GM12878 (cell line): ENCODE measurements at regions not wholly inside any gene's neighbourhood (a gene's known extent, or its start where the extent isn't known, plus 50 kb on each side); places are given as distances from the start of the nearest gene placed in this dataset.

ENCODE experiments used
- ATAC-seq: fragments of 200-7000 bp; cut with Tn5 transposase; 3 replicates; pipeline ENCODE4 v1.9.1; 2020; ENCODE audit warnings: mild to moderate bottlenecking, moderate library complexity
- BruUV-seq: library from RNA; stranded (reverse); fragments of 400-500 nt; replicated peaks from 2 replicates; lab custom pipeline; 2021; lab: Mats Ljungman, UMichigan
- CTCF ChIA-PET: fragments of 300-600 bp; sonication (Branson Sonifier 250); formaldehyde crosslinking; extraction: SDS; loops from one replicate; lab custom pipeline; 2021; ENCODE audit warnings: inconsistent platforms; lab: Yijun Ruan, JAX
- POLR2A ChIA-PET: fragments of 350-600 bp; formaldehyde crosslinking; extraction: SDS; loops from one replicate; lab custom pipeline; 2021; ENCODE audit warnings: inconsistent platforms; lab: Charles Lee
- RAD21 ChIA-PET: fragments of 300-600 bp; sonication (Branson Sonifier 250); formaldehyde crosslinking; loops from one replicate; lab custom pipeline; 2023; ENCODE audit warnings: antibody characterized with exemption; ENCODE audit not compliant: unreplicated experiment; lab: Charles Lee
- SMC1A ChIA-PET: fragments of 300-600 bp; sonication (Branson Sonifier 250); formaldehyde crosslinking; loops from one replicate; lab custom pipeline; 2023; ENCODE audit not compliant: unreplicated experiment, uncharacterized antibody; lab: Charles Lee
- DNase-seq: peaks from one replicate; pipeline ENCODE4 v3.0.0-alpha.2; 2011; ENCODE audit warnings: low read depth, low spot score
- FAIRE-seq: peaks from 3 replicates; lab custom pipeline; 2011; peaks lifted over from hg19 to GRCh38; lab: Jason Lieb, UNC
- H2AFZ ChIP-seq: 2 replicates; pipeline ENCODE4 v1.6.0; 2011; ENCODE audit warnings: low read depth, low read length, control low read depth; ENCODE audit not compliant: control insufficient read depth
- H3K27ac ChIP-seq: 2 replicates; pipeline ENCODE4 v1.5.1; 2011; ENCODE audit warnings: control low read depth; ENCODE audit not compliant: control insufficient read depth, insufficient read depth
- H3K27me3 ChIP-seq, 2 experiments: replicated peaks in 1 of 2; 2 replicates each; pipeline versions ENCODE4 v1.6.0 to v1.6.1; 2011; ENCODE audit warnings: low read length in 1 of 2; ENCODE audit not compliant: control insufficient read depth in 2 of 2, insufficient read depth in 2 of 2
- H3K36me3 ChIP-seq, 2 experiments: 2 replicates each; pipeline ENCODE4 v1.5.1; 2011; ENCODE audit warnings: low read length in 1 of 2; ENCODE audit not compliant: control insufficient read depth in 2 of 2, insufficient read depth in 2 of 2
- H3K4me1 ChIP-seq: 2 replicates; pipeline ENCODE4 v1.6.1; 2011; ENCODE audit warnings: mild to moderate bottlenecking, low read length, moderate library complexity, mixed read lengths; ENCODE audit not compliant: control insufficient read depth, insufficient read depth
- H3K4me2 ChIP-seq: 2 replicates; pipeline ENCODE4 v1.6.0; 2011; ENCODE audit warnings: control low read depth; ENCODE audit not compliant: control insufficient read depth, insufficient read depth
- H3K4me3 ChIP-seq: fragments of 200-600 bp; sonication (generic); 2 replicates; pipeline ENCODE4 v1.5.1; 2016
- H3K79me2 ChIP-seq: 2 replicates; pipeline ENCODE4 v1.6.0; 2011; ENCODE audit warnings: low read length; ENCODE audit not compliant: control insufficient read depth, insufficient read depth
- H3K9ac ChIP-seq: 2 replicates; pipeline ENCODE4 v1.8.0; 2011; ENCODE audit warnings: low read length, control low read depth, mixed read lengths; ENCODE audit not compliant: control insufficient read depth, insufficient read depth
- H3K9me3 ChIP-seq: replicated peaks from 3 replicates; pipeline ENCODE4 v1.5.1; 2011; ENCODE audit warnings: mild to moderate bottlenecking, low read length; ENCODE audit not compliant: control insufficient read depth, insufficient read depth
- H4K20me1 ChIP-seq: 2 replicates; pipeline ENCODE4 v1.6.0; 2011; ENCODE audit not compliant: control insufficient read depth, insufficient read depth
- ASH2L ChIP-seq: fragments of 300-600, 200-600 bp; sonication (generic); IDR thresholded peaks from 2 replicates; pipeline ENCODE4 v1.6.1; 2017; ENCODE audit warnings: low read depth, mild to moderate bottlenecking, borderline replicate concordance
- ATF2 ChIP-seq: IDR thresholded peaks from 2 replicates; pipeline ENCODE4 v1.6.1; 2012; ENCODE audit warnings: low read length, inconsistent platforms
- ATF7 ChIP-seq: fragments of 450-650 bp; IDR thresholded peaks from 2 replicates; pipeline ENCODE4 v1.6.1; 2016; ENCODE audit warnings: low read depth, mild to moderate bottlenecking
- CHD2 ChIP-seq: IDR thresholded peaks from 2 replicates; pipeline ENCODE4 v1.6.1; 2011; ENCODE audit warnings: low read depth, low read length, improper control_type of control experiment, borderline replicate concordance
- E2F8 ChIP-seq: fragments of 450-650 bp; IDR thresholded peaks from 2 replicates; pipeline ENCODE4 v1.6.1; 2018; ENCODE audit warnings: mild to moderate bottlenecking, low read depth, moderate library complexity; ENCODE audit not compliant: partially characterized antibody
- FOXM1 ChIP-seq: IDR thresholded peaks from 2 replicates; pipeline ENCODE4 v1.6.1; 2012; ENCODE audit warnings: low read depth, mild to moderate bottlenecking, inconsistent platforms, low read length, moderate library complexity
- GABPA ChIP-seq: IDR thresholded peaks from 2 replicates; pipeline ENCODE4 v1.6.1; 2014; ENCODE audit warnings: antibody characterized with exemption, low read depth, mild to moderate bottlenecking, inconsistent platforms
- HDAC6 ChIP-seq: fragments of 200-600 bp; sonication (generic); IDR thresholded peaks from one replicate; pipeline ENCODE4 v1.8.0; 2017; ENCODE audit warnings: antibody characterized with exemption; ENCODE audit not compliant: unreplicated experiment
- KDM1A ChIP-seq: fragments of 200-600 bp; sonication (generic); IDR thresholded peaks from 2 replicates; pipeline ENCODE4 v1.6.1; 2016; ENCODE audit warnings: borderline replicate concordance
- LARP7 ChIP-seq: fragments of 450-650 bp; IDR thresholded peaks from 2 replicates; pipeline ENCODE4 v1.6.1; 2017; ENCODE audit warnings: mild to moderate bottlenecking
- MEF2A ChIP-seq: IDR thresholded peaks from 2 replicates; pipeline ENCODE4 v1.6.1; 2011; ENCODE audit warnings: low read depth, mild to moderate bottlenecking, low read length, moderate library complexity; ENCODE audit not compliant: insufficient read depth
- MYB ChIP-seq: fragments of 150-350 bp; IDR thresholded peaks from 2 replicates; pipeline ENCODE4 v1.6.1; 2014; ENCODE audit warnings: mild to moderate bottlenecking, low read depth, low read length, borderline replicate concordance
- PAX5 ChIP-seq: IDR thresholded peaks from 2 replicates; pipeline ENCODE4 v1.6.1; 2011; ENCODE audit warnings: low read depth, low read length, borderline replicate concordance
- POLR2AphosphoS5 ChIP-seq: IDR thresholded peaks from 2 replicates; pipeline ENCODE4 v1.6.1; 2011; ENCODE audit warnings: mild to moderate bottlenecking, low read length, inconsistent platforms
- RBBP5 ChIP-seq: fragments of 200-600 bp; sonication (generic); conservative IDR thresholded peaks from 2 replicates; pipeline ENCODE4 v1.6.1; 2016
- RFX5 ChIP-seq: IDR thresholded peaks from 2 replicates; pipeline ENCODE4 v1.6.1; 2011; ENCODE audit warnings: low read depth, low read length, improper control_type of control experiment
- SIX5 ChIP-seq: IDR thresholded peaks from 2 replicates; pipeline ENCODE4 v1.6.1; 2011; ENCODE audit warnings: mild to moderate bottlenecking, low read depth, low read length, moderate library complexity; ENCODE audit not compliant: severe bottlenecking
- SKIL ChIP-seq: fragments of 450-650 bp; IDR thresholded peaks from 2 replicates; pipeline ENCODE4 v1.6.1; 2017; ENCODE audit warnings: mild to moderate bottlenecking, low read depth, inconsistent platforms; ENCODE audit not compliant: poor library complexity, severe bottlenecking
- TCF7 ChIP-seq: IDR thresholded peaks from 2 replicates; pipeline ENCODE4 v1.6.1; 2014; ENCODE audit warnings: antibody characterized with exemption, borderline replicate concordance
- YBX1 ChIP-seq: fragments of 450-650 bp; IDR thresholded peaks from 2 replicates; pipeline ENCODE4 v1.6.1; 2016; ENCODE audit warnings: antibody characterized with exemption
- WGBS: methylation state at CpG from one replicate; pipeline ENCODE4 v1.1.6; 2016; ENCODE audit warnings: low lambda C conversion rate; ENCODE audit not compliant: insufficient replicate concordance, insufficient coverage; ENCODE audit errors: missing lambda C conversion rate; 5-methylcytosine and 5-hydroxymethylcytosine counted together
- in situ Hi-C: fragments of 300-500 bp; cut with MboI; formaldehyde crosslinking; loops from 9 replicates; pipeline ENCODE4 v1.14.3; 2018; ENCODE audit warnings: mixed read lengths
- intact Hi-C: fragments of 100-400 bp; cut with micrococcal nuclease; formaldehyde crosslinking; loops from one replicate; pipeline ENCODE4 v1.14.2; 2022; ENCODE audit not compliant: unreplicated experiment

- no peak for TF ChIP-seq E2F8
- TF ChIP-seq HDAC6 = no peak
- no peak for TF ChIP-seq RBBP5
- TF ChIP-seq PAX5 = no peak
- TF ChIP-seq, all 136 proteins: peak for 0
Measured at GRCh38 chr6:125550892-125551291, 198.5 kb upstream of the HEY2 start (continued).

- no peaks in the 10 kb centered on the region for H3K79me2 ChIP-seq
- POLR2A ChIA-PET = no interaction called here
- H3K4me1 ChIP-seq = no peaks in the 10 kb centered on the region
- SMC1A ChIA-PET = no interaction called here
- H3K9ac ChIP-seq = no peak overlapping the region
- 0 out of 4 replicates have a peak, but pooled peaks cover 0 to 2% of the 10 kb centered on the region in 2 experiments for H3K27me3 ChIP-seq
- no peaks in the 10 kb centered on the region for H3K9me3 ChIP-seq
- no peaks in the 10 kb centered on the region for H4K20me1 ChIP-seq
- H2AFZ ChIP-seq = no peak overlapping the region
- RAD21 ChIA-PET = no interaction called here
- CTCF ChIA-PET = interaction anchor here (1.1 kb wide), 2 partner anchors 199 to 201 kb away, joined by 3 read pairs; no protein-coding TSS in a partner anchor
- no peaks in the 10 kb centered on the region for H3K36me3 ChIP-seq
- ATAC-seq = no peak
- no peak for FAIRE-seq
- intact Hi-C loops = no loop called here
- in situ Hi-C loops = no loop called here
- no peak overlapping the region for H3K4me3 ChIP-seq
- H3K27ac ChIP-seq = no peak overlapping the region
- WGBS = 16% methylated on average over 1 of the region's 1 CpG
- DNase-seq = no peak
- BruUV-seq = no TSS peak
- H3K4me2 ChIP-seq = no peak overlapping the region
- no peak for TF ChIP-seq CHD2
- no peak for TF ChIP-seq KDM1A
- TF ChIP-seq RBBP5 = no peak
- TF ChIP-seq YBX1 = no peak
- no peak for TF ChIP-seq TCF7
- no peak for TF ChIP-seq RFX5
- TF ChIP-seq FOXM1 = no peak
- no peak for TF ChIP-seq SKIL
- TF ChIP-seq GABPA = no peak
- no peak for TF ChIP-seq LARP7
- TF ChIP-seq MEF2A = no peak
- no peak for TF ChIP-seq ATF7
- TF ChIP-seq SIX5 = no peak
- TF ChIP-seq ATF2 = no peak
- TF ChIP-seq ASH2L = no peak
- no peak for TF ChIP-seq MYB
- TF ChIP-seq POLR2AphosphoS5 = no peak
Measured at GRCh38 chr6:125552819-125553218, 196.6 kb upstream of the HEY2 start.
